HUES6 (cell line): ENCODE measurements at regions not wholly inside any gene's neighbourhood (a gene's known extent, or its start where the extent isn't known, plus 50 kb on each side); places are given as distances from the start of the nearest gene placed in this dataset.
"Not testable (repeated sequence)": the region's sequence is repeated elsewhere in the genome, so short reads cannot be mapped to it uniquely, and the experiment has no call there.

Experiments used
- H3K27ac ChIP-seq: 2 replicates; pipeline ENCODE4 v1.7.0; 2013; ENCODE audit warnings: low read depth, mild to moderate bottlenecking, low read length, inconsistent platforms
- H3K27me3 ChIP-seq: 2 replicates; pipeline ENCODE4 v1.6.1; 2013; ENCODE audit warnings: low read length; ENCODE audit not compliant: control insufficient read depth, insufficient read depth
- H3K36me3 ChIP-seq: 2 replicates; pipeline ENCODE4 v1.6.1; 2013; ENCODE audit warnings: low read length; ENCODE audit not compliant: control insufficient read depth, insufficient read depth
- H3K4me1 ChIP-seq: 2 replicates; pipeline ENCODE4 v1.6.1; 2013; ENCODE audit warnings: low read length; ENCODE audit not compliant: control insufficient read depth, insufficient read depth
- H3K4me3 ChIP-seq: 2 replicates; pipeline ENCODE4 v1.5.1; 2013; ENCODE audit warnings: low read depth, low read length
- H3K9ac ChIP-seq: one replicate; pipeline ENCODE4 v1.6.1; 2013; ENCODE audit warnings: mild to moderate bottlenecking, low read length
- H3K9me3 ChIP-seq: 2 replicates; pipeline ENCODE4 v1.6.1; 2013; ENCODE audit warnings: low read depth, low read length; ENCODE audit not compliant: control insufficient read depth, insufficient read depth

GRCh38 chr2:203605302-203605701 is 70.2 kb upstream of the RAPH1 start:
- no peak overlapping the region for H3K9ac ChIP-seq
- no peaks in the 10 kb centered on the region for H3K27me3 ChIP-seq
- H3K4me1 ChIP-seq: peaks cover 4% of the 10 kb centered on the region; the same call in 1 of the 2 replicates
- H3K9me3 ChIP-seq: no peaks in the 10 kb centered on the region
- no peak overlapping the region for H3K4me3 ChIP-seq
- no peaks in the 10 kb centered on the region for H3K36me3 ChIP-seq
- H3K27ac ChIP-seq: no peak overlapping the region

- no peak overlapping the region for H3K9ac ChIP-seq
- no peak overlapping the region for H3K27ac ChIP-seq
- H3K27me3 ChIP-seq: no peaks in the 10 kb centered on the region
- H3K4me1 ChIP-seq: no peaks in the 10 kb centered on the region
- no peaks in the 10 kb centered on the region for H3K9me3 ChIP-seq
- no peaks in the 10 kb centered on the region for H3K36me3 ChIP-seq
- no peak overlapping the region for H3K4me3 ChIP-seq
These were observed 71.0 kb upstream of the RAPH1 start for GRCh38 chr2:203606051-203606450.

- H3K27ac ChIP-seq: no peak overlapping the region
- no peaks in the 10 kb centered on the region for H3K36me3 ChIP-seq
- H3K4me3 ChIP-seq: no peak overlapping the region
- no peaks in the 10 kb centered on the region for H3K9me3 ChIP-seq
- H3K27me3 ChIP-seq: no peaks in the 10 kb centered on the region
- H3K9ac ChIP-seq: no peak overlapping the region
- no peaks in the 10 kb centered on the region for H3K4me1 ChIP-seq
These were observed 75.5 kb upstream of the RAPH1 start for GRCh38 chr2:203610558-203610957.

- Histone ChIP-seq H3K27ac (no peak overlapping the region), H3K4me1 (no peaks in the 10 kb centered on the region), H3K9me3 (no peaks in the 10 kb centered on the region), H3K36me3 (no peaks in the 10 kb centered on the region), H3K4me3 (no peak overlapping the region), H3K9ac (no peak overlapping the region), H3K27me3 (no peaks in the 10 kb centered on the region)
These were observed 77.1 kb upstream of the RAPH1 start for GRCh38 chr2:203612246-203612645.

- no peak overlapping the region for H3K9ac ChIP-seq
These were observed 84.3 kb upstream of the RAPH1 start for GRCh38 chr2:203619267-203619878.

GRCh38 chr2:203621981-203622515 is 84.4 kb upstream of the CD28 start:
- no peaks in the 10 kb centered on the region for H3K4me1 ChIP-seq

More at GRCh38 chr2:203619267-203619878, 84.3 kb upstream of the RAPH1 start:
- no peak overlapping the region for H3K4me3 ChIP-seq
- H3K9me3 ChIP-seq: peaks cover 7% of the 10 kb centered on the region; the same call in 1 of the 2 replicates
- no peaks in the 10 kb centered on the region for H3K4me1 ChIP-seq
- no peak overlapping the region for H3K27ac ChIP-seq
- H3K36me3 ChIP-seq: no peaks in the 10 kb centered on the region
- no peaks in the 10 kb centered on the region for H3K27me3 ChIP-seq

GRCh38 chr2:203623096-203623495 is 83.3 kb upstream of the CD28 start:
- Histone ChIP-seq H3K9ac (no peak overlapping the region), H3K27me3 (no peaks in the 10 kb centered on the region), H3K9me3 (peaks cover 7% of the 10 kb centered on the region; the same call in 1 of the 2 replicates), H3K36me3 (no peaks in the 10 kb centered on the region), H3K27ac (no peak overlapping the region), H3K4me1 (no peaks in the 10 kb centered on the region), H3K4me3 (no peak overlapping the region)

More at GRCh38 chr2:203621981-203622515, 84.4 kb upstream of the CD28 start:
- Histone ChIP-seq H3K36me3 (no peaks in the 10 kb centered on the region), H3K27me3 (no peaks in the 10 kb centered on the region), H3K9me3 (peaks cover 7% of the 10 kb centered on the region; the same call in 1 of the 2 replicates), H3K4me3 (no peak overlapping the region), H3K9ac (no peak overlapping the region), H3K27ac (no peak overlapping the region)

GRCh38 chr2:203623661-203624060 is 82.8 kb upstream of the CD28 start:
- Histone ChIP-seq H3K36me3 (no peaks in the 10 kb centered on the region), H3K9me3 (peaks cover 7% of the 10 kb centered on the region; the same call in 1 of the 2 replicates), H3K27ac (no peak overlapping the region), H3K4me1 (no peaks in the 10 kb centered on the region), H3K4me3 (no peak overlapping the region), H3K27me3 (no peaks in the 10 kb centered on the region), H3K9ac (no peak overlapping the region)

- H3K36me3 ChIP-seq: no peaks in the 10 kb centered on the region
- H3K9me3 ChIP-seq: peaks cover 5% of the 10 kb centered on the region; the same call in 1 of the 2 replicates
- H3K27ac ChIP-seq: no peak overlapping the region
- H3K9ac ChIP-seq: no peak overlapping the region
- no peak overlapping the region for H3K4me3 ChIP-seq
- no peaks in the 10 kb centered on the region for H3K27me3 ChIP-seq
- H3K4me1 ChIP-seq: no peaks in the 10 kb centered on the region
These were observed 80.7 kb upstream of the CD28 start for GRCh38 chr2:203625701-203626100.

- H3K4me1 ChIP-seq, H3K36me3 ChIP-seq, H3K27me3 ChIP-seq, H3K4me3 ChIP-seq, H3K27ac ChIP-seq, H3K9me3 ChIP-seq, H3K9ac ChIP-seq: not testable (repeated sequence)
These were observed 80.2 kb upstream of the CD28 start for GRCh38 chr2:203626247-203626646.

- no peaks in the 10 kb centered on the region for H3K27me3 ChIP-seq
- H3K4me3 ChIP-seq: no peak overlapping the region
- no peaks in the 10 kb centered on the region for H3K36me3 ChIP-seq
- H3K9ac ChIP-seq: no peak overlapping the region
- no peaks in the 10 kb centered on the region for H3K9me3 ChIP-seq
- no peaks in the 10 kb centered on the region for H3K4me1 ChIP-seq
- H3K27ac ChIP-seq: no peak overlapping the region
These were observed 79.3 kb upstream of the CD28 start for GRCh38 chr2:203626952-203627681.
